SK-N-SH (cell line): ENCODE measurements at regions not wholly inside any gene's neighbourhood (a gene's known extent, or its start where the extent isn't known, plus 50 kb on each side); places are given as distances from the start of the nearest gene placed in this dataset.
A peak's percentile ranks its signal among the peaks of the same experiment; 100 is the strongest.

Experiments used
- CTCF ChIA-PET: fragments of 300-600, 350-600 bp; formaldehyde crosslinking; extraction: SDS; loops from one replicate; lab custom pipeline; 2021; lab: Yijun Ruan, JAX
- POLR2A ChIA-PET: fragments of 350-600 bp; sonication (Branson Sonifier 250); formaldehyde crosslinking; extraction: SDS; loops from one replicate; lab custom pipeline; 2020; ENCODE audit warnings: antibody characterized with exemption, inconsistent platforms; lab: Yijun Ruan, JAX
- DNase-seq: peaks from one replicate; pipeline ENCODE4 v3.0.0; 2012
- H2AFZ ChIP-seq: fragments of 200-600 bp; sonication (generic); 2 replicates; pipeline ENCODE4 v1.8.1; 2016; ENCODE audit warnings: antibody characterized with exemption, mild to moderate bottlenecking, low read depth
- H3F3A ChIP-seq: fragments of 200-600 bp; sonication (generic); replicated peaks from 2 replicates; pipeline ENCODE3; 2016; ENCODE audit warnings: antibody characterized with exemption, mild to moderate bottlenecking; ENCODE audit not compliant: insufficient read depth
- H3K27ac ChIP-seq, 2 experiments: fragments of 200-500 bp in 1 of 2; fragments of 200-600 bp in 1 of 2; sonication (Bioruptor generic) in 1 of 2; sonication (generic), shearing (Covaris generic) in 1 of 2; 2 replicates each; pipeline versions ENCODE4 v1.5.1 to v1.6.1; 2014 to 2016; ENCODE audit warnings: low read depth in 2 of 2, inconsistent platforms in 1 of 2, low read length in 1 of 2, mild to moderate bottlenecking in 1 of 2, mixed read lengths in 1 of 2
- H3K27me3 ChIP-seq: fragments of 200-600 bp; sonication (generic), shearing (Covaris generic); 2 replicates; pipeline ENCODE4 v1.6.1; 2016; ENCODE audit warnings: mixed run types; ENCODE audit not compliant: insufficient read depth
- H3K36me3 ChIP-seq, 2 experiments: fragments of 200-500 bp in 1 of 2; fragments of 200-600 bp in 1 of 2; sonication (Bioruptor generic) in 1 of 2; sonication (generic) in 1 of 2; replicated peaks in 1 of 2; 2 replicates each; pipeline versions ENCODE3 to v1.5.1; 2014 to 2016; ENCODE audit warnings: low read length in 1 of 2, mild to moderate bottlenecking in 1 of 2; ENCODE audit not compliant: insufficient read depth in 2 of 2, control insufficient read depth in 1 of 2
- H3K4me1 ChIP-seq, 2 experiments: fragments of 200-500 bp in 1 of 2; fragments of 200-600 bp in 1 of 2; sonication (Bioruptor generic) in 1 of 2; sonication (generic), shearing (Covaris generic) in 1 of 2; 2 replicates each; pipeline versions ENCODE4 v1.5.1 to v1.6.1; 2014 to 2016; ENCODE audit warnings: low read depth in 1 of 2, low read length in 1 of 2, mixed run types in 1 of 2; ENCODE audit not compliant: insufficient read depth in 2 of 2, control insufficient read depth in 1 of 2
- H3K4me2 ChIP-seq: fragments of 200-600 bp; sonication (generic), shearing (Covaris generic); 2 replicates; pipeline ENCODE4 v1.6.1; 2017; ENCODE audit warnings: mixed run types
- H3K4me3 ChIP-seq, 2 experiments: fragments of 200-500 bp in 1 of 2; fragments of 200-600 bp in 1 of 2; sonication (Bioruptor generic) in 1 of 2; sonication (generic), shearing (Covaris generic) in 1 of 2; 2 replicates each; pipeline versions ENCODE4 v1.5.1 to v1.8.1; 2014 to 2016; ENCODE audit warnings: low read depth in 2 of 2, inconsistent platforms in 1 of 2, low read length in 1 of 2, mild to moderate bottlenecking in 1 of 2, mixed read lengths in 1 of 2, moderate library complexity in 1 of 2
- H3K79me2 ChIP-seq: fragments of 200-600 bp; sonication (generic); 2 replicates; pipeline ENCODE4 v1.8.1; 2017; ENCODE audit warnings: mild to moderate bottlenecking; ENCODE audit not compliant: insufficient read depth
- H3K9ac ChIP-seq: fragments of 200-600 bp; sonication (generic); 2 replicates; pipeline ENCODE4 v1.6.1; 2017; ENCODE audit warnings: mixed run types
- H3K9me2 ChIP-seq: fragments of 200-600 bp; sonication (generic); 2 replicates; pipeline ENCODE4 v1.6.1; 2017; ENCODE audit warnings: mixed run types
- H3K9me3 ChIP-seq: fragments of 200-600 bp; sonication (generic); 2 replicates; pipeline ENCODE4 v1.6.1; 2017; ENCODE audit warnings: mixed run types, mild to moderate bottlenecking, moderate library complexity
- H4K20me1 ChIP-seq: fragments of 200-600 bp; sonication (generic); 2 replicates; pipeline ENCODE4 v1.6.1; 2017; ENCODE audit warnings: mild to moderate bottlenecking, mixed run types; ENCODE audit not compliant: insufficient read depth
- CHD2 ChIP-seq: fragments of 150-350 bp; IDR thresholded peaks from 2 replicates; pipeline ENCODE4 v1.6.1; 2018; ENCODE audit warnings: low read length; ENCODE audit not compliant: partially characterized antibody
- ELF1 ChIP-seq: IDR thresholded peaks from 2 replicates; pipeline ENCODE4 v1.4.0; 2012
- EP300 ChIP-seq, 2 experiments: IDR thresholded peaks; 2 replicates each; pipeline versions ENCODE4 v1.4.0 to v1.6.1; 2012; ENCODE audit warnings: borderline replicate concordance in 1 of 2, low read depth in 1 of 2, low read length in 1 of 2
- EZH2phosphoT487 ChIP-seq: fragments of 200-600 bp; sonication (generic); IDR thresholded peaks from 2 replicates; pipeline ENCODE4 v1.6.1; 2017; ENCODE audit warnings: low read depth, mixed run types, mild to moderate bottlenecking, antibody characterized with exemption, moderate library complexity, borderline replicate concordance
- FOSL2 ChIP-seq: IDR thresholded peaks from 2 replicates; pipeline ENCODE4 v1.4.0; 2012; ENCODE audit warnings: low read depth, mild to moderate bottlenecking, moderate library complexity, borderline replicate concordance
- FOXJ3 ChIP-seq: sonication (generic); formaldehyde crosslinking; IDR thresholded peaks from 2 replicates; pipeline ENCODE4 v1.5.1; 2020; ENCODE audit warnings: mild to moderate bottlenecking, missing genetic modification reagents
- GABPA ChIP-seq: IDR thresholded peaks from 2 replicates; pipeline ENCODE4 v1.4.0; 2012; ENCODE audit warnings: low read depth, mild to moderate bottlenecking
- GATA2 ChIP-seq: sonication (generic); formaldehyde crosslinking; IDR thresholded peaks from 2 replicates; pipeline ENCODE4 v1.5.0; 2020; ENCODE audit warnings: mild to moderate bottlenecking, missing genetic modification reagents
- JUND ChIP-seq: IDR thresholded peaks from 2 replicates; pipeline ENCODE4 v1.4.0; 2012
- NFIC ChIP-seq: IDR thresholded peaks from 2 replicates; pipeline ENCODE4 v1.4.0; 2012; ENCODE audit warnings: borderline replicate concordance
- NRF1 ChIP-seq: IDR thresholded peaks from 2 replicates; pipeline ENCODE4 v1.6.1; 2012; ENCODE audit warnings: low read depth, mild to moderate bottlenecking, low read length
- POLR2AphosphoS5 ChIP-seq: IDR thresholded peaks from 2 replicates; pipeline ENCODE4 v1.6.1; 2012; ENCODE audit warnings: low read depth, low read length
- RAD21 ChIP-seq: IDR thresholded peaks from 2 replicates; pipeline ENCODE4 v1.6.1; 2012; ENCODE audit warnings: mild to moderate bottlenecking, low read length
- RCOR1 ChIP-seq: fragments of 150-350 bp; IDR thresholded peaks from 2 replicates; pipeline ENCODE4 v1.6.1; 2017; ENCODE audit warnings: antibody characterized with exemption, low read length
- RFX5 ChIP-seq: IDR thresholded peaks from 2 replicates; pipeline ENCODE4 v1.6.1; 2012; ENCODE audit warnings: mild to moderate bottlenecking, improper control_type of control experiment, low read length
- SIN3A ChIP-seq: IDR thresholded peaks from 2 replicates; pipeline ENCODE4 v1.6.1; 2012; ENCODE audit warnings: low read depth, mild to moderate bottlenecking, low read length, moderate library complexity, borderline replicate concordance
- SMC3 ChIP-seq: IDR thresholded peaks from 2 replicates; pipeline ENCODE4 v1.6.1; 2012; ENCODE audit warnings: low read depth, low read length, improper control_type of control experiment
- TAF1 ChIP-seq: IDR thresholded peaks from 2 replicates; pipeline ENCODE4 v1.6.1; 2012; ENCODE audit warnings: low read depth, mild to moderate bottlenecking, low read length, moderate library complexity, borderline replicate concordance
- TCF12 ChIP-seq: IDR thresholded peaks from 2 replicates; pipeline ENCODE4 v1.4.0; 2012
- WGBS: methylation state at CpG from one replicate; pipeline ENCODE4 v1.1.6; 2017; ENCODE audit warnings: low lambda C conversion rate; 5-methylcytosine and 5-hydroxymethylcytosine counted together
- TF ChIP-seq, protein P1 (sequence below): IDR thresholded peaks from 2 replicates; pipeline ENCODE4 v1.4.0; 2012; ENCODE audit warnings: low read depth, borderline replicate concordance
- TF ChIP-seq, protein P2 (sequence below): IDR thresholded peaks from 2 replicates; pipeline ENCODE4 v1.4.0; 2012; ENCODE audit warnings: low read depth
- TF ChIP-seq, protein P3 (sequence below): fragments of 200-600 bp; sonication (generic); IDR thresholded peaks from 2 replicates; pipeline ENCODE4 v1.6.1; 2017; ENCODE audit warnings: antibody characterized with exemption, mild to moderate bottlenecking, moderate library complexity
- TF ChIP-seq, protein P4 (sequence below): fragments of 150-350 bp; IDR thresholded peaks from 2 replicates; pipeline ENCODE4 v1.6.1; 2016; ENCODE audit warnings: mild to moderate bottlenecking, low read depth, low read length

DNA sequence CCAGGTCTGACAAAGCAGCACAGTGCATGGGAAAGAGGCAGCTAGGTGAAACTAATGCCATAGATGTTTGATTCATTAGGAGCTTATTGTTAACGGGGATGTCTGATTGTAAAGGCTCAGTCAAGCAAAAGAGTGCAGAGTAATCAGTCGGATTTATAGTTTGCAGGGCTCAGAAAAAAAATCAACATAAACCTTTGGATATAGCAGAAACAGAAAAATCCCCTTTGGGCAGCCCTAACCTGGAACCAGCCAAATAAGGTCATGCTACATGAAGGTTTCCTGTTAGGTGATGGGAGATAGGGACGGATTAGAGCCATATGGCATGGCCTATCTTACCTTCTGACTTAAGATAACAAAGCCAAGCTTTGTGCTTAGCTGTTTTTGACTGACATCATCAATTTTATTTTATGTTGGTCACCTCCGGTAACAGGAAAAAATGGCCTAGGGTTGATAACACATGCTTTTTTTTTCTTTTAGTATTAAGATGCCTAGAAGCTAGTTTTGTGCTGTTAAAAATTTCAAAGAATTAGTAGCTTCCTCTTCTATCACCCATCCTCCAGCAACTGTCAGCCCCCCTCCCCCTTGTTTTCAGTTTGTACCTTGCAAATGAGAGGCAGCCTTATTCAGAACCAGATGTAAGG is 60.7 kb upstream of the ZEB2 start:
- peak overlapping the region in 1 of 2 experiments; percentile 78; a peak in 2 of 4 replicates for H3K27ac ChIP-seq
- no peak overlapping the region for H2AFZ ChIP-seq
- peak; percentile 53 for DNase-seq
- 65% methylated on average over 4 of the region's 4 CpGs for WGBS
- H3K27me3 ChIP-seq, result no peaks in the 10 kb centered on the region
- no peaks in the 10 kb centered on the region for H3K79me2 ChIP-seq
- H3K4me2 ChIP-seq, result no peak overlapping the region
- ChIA-PET POLR2A (no interaction called here), CTCF (interaction anchor here (0.7 to 2.8 kb wide), 3 partner anchors 10 to 19 kb away, joined by 3 to 8 read pairs (median 7); no protein-coding TSS in a partner anchor)
- H3K36me3 ChIP-seq, result no peaks in the 10 kb centered on the region
- no peaks in the 10 kb centered on the region for H3F3A ChIP-seq
- no peaks in the 10 kb centered on the region for H3K9me2 ChIP-seq
- peaks cover 0 to 18% of the 10 kb centered on the region in 2 experiments; a peak in 2 of 4 replicates for H3K4me1 ChIP-seq
- H3K4me3 ChIP-seq, result no peak overlapping the region
- TF ChIP-seq SMC3, result no peak
- TF ChIP-seq EP300 (IDR thresholded peaks at IDR 0.05; ENCODE audit: borderline replicate concordance in 1 of 2, low read depth in 1 of 2, low read length in 1 of 2), result peak in 1 of 2 experiments; percentile 79; a peak in 1 of 4 replicates
- TF ChIP-seq TCF12, result 0 out of 2 replicates have a peak, but pooled peaks have one; percentile 10
- peak; percentile 73 for TF ChIP-seq RCOR1
- peak; percentile 93 for TF ChIP-seq GATA2
- H3K9ac ChIP-seq, result no peak overlapping the region
- H4K20me1 ChIP-seq, result no peaks in the 10 kb centered on the region
- no peaks in the 10 kb centered on the region for H3K9me3 ChIP-seq

DNA sequence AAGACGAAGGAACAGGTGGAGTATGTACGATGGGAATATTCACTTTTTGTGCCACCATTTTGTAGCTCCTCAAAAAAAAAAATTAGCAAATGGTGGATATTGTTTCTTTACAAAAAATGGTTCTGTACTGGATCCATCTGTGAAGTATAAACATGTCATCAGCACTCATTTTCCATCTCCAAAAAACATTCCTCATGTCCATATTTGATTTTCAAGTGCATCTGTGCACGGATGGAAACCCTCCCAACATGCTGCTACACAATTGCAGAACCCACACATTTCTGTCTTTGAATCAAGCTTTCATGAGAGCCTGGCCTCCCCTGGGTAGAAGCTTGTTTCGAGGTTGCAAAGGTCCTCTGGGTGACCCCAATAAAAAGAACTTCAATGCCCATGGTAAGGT is 59.6 kb upstream of the ZEB2 start:
- H4K20me1 ChIP-seq, result no peaks in the 10 kb centered on the region
- no peak overlapping the region for H2AFZ ChIP-seq
- H3K4me3 ChIP-seq, result no peak overlapping the region
- POLR2A ChIA-PET, result interaction anchor here (0.6 kb wide), 1 partner anchor 604 kb away, joined by 3 read pairs; no protein-coding TSS in a partner anchor
- no peaks in the 10 kb centered on the region for H3K79me2 ChIP-seq
- DNase-seq, result no peak
- WGBS, result 94% methylated on average over 4 of the region's 4 CpGs
- H3K27me3 ChIP-seq, result no peaks in the 10 kb centered on the region
- no peak overlapping the region for H3K27ac ChIP-seq
- peaks cover 0 to 18% of the 10 kb centered on the region in 2 experiments; a peak in 2 of 4 replicates for H3K4me1 ChIP-seq
- H3K36me3 ChIP-seq, result no peaks in the 10 kb centered on the region
- H3K9ac ChIP-seq, result no peak overlapping the region
- H3K9me3 ChIP-seq, result no peaks in the 10 kb centered on the region
- no peaks in the 10 kb centered on the region for H3F3A ChIP-seq
- H3K9me2 ChIP-seq, result no peaks in the 10 kb centered on the region
- no peak overlapping the region for H3K4me2 ChIP-seq
- CTCF ChIA-PET, result interaction anchor here (0.7 kb wide), 1 partner anchor 16 kb away, joined by 3 read pairs; no protein-coding TSS in a partner anchor
- TF ChIP-seq TAF1 (no peak), POLR2AphosphoS5 (no peak), RAD21 (no peak), CHD2 (no peak), EZH2phosphoT487 (no peak), FOXJ3 (CRISPR knock-in tag) (no peak), ELF1 (no peak), FOSL2 (no peak), RFX5 (no peak), GABPA (no peak), JUND (no peak), EP300 (IDR thresholded peaks at IDR 0.05; ENCODE audit: borderline replicate concordance in 1 of 2, low read depth in 1 of 2, low read length in 1 of 2) (no peak), SIN3A (no peak), NFIC (no peak), NRF1 (no peak)
- TF ChIP-seq, protein P1, sequence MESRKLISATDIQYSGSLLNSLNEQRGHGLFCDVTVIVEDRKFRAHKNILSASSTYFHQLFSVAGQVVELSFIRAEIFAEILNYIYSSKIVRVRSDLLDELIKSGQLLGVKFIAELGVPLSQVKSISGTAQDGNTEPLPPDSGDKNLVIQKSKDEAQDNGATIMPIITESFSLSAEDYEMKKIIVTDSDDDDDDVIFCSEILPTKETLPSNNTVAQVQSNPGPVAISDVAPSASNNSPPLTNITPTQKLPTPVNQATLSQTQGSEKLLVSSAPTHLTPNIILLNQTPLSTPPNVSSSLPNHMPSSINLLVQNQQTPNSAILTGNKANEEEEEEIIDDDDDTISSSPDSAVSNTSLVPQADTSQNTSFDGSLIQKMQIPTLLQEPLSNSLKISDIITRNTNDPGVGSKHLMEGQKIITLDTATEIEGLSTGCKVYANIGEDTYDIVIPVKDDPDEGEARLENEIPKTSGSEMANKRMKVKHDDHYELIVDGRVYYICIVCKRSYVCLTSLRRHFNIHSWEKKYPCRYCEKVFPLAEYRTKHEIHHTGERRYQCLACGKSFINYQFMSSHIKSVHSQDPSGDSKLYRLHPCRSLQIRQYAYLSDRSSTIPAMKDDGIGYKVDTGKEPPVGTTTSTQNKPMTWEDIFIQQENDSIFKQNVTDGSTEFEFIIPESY, result no peak
- TF ChIP-seq, protein P2, sequence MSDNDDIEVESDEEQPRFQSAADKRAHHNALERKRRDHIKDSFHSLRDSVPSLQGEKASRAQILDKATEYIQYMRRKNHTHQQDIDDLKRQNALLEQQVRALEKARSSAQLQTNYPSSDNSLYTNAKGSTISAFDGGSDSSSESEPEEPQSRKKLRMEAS, result no peak
- TF ChIP-seq, protein P3, sequence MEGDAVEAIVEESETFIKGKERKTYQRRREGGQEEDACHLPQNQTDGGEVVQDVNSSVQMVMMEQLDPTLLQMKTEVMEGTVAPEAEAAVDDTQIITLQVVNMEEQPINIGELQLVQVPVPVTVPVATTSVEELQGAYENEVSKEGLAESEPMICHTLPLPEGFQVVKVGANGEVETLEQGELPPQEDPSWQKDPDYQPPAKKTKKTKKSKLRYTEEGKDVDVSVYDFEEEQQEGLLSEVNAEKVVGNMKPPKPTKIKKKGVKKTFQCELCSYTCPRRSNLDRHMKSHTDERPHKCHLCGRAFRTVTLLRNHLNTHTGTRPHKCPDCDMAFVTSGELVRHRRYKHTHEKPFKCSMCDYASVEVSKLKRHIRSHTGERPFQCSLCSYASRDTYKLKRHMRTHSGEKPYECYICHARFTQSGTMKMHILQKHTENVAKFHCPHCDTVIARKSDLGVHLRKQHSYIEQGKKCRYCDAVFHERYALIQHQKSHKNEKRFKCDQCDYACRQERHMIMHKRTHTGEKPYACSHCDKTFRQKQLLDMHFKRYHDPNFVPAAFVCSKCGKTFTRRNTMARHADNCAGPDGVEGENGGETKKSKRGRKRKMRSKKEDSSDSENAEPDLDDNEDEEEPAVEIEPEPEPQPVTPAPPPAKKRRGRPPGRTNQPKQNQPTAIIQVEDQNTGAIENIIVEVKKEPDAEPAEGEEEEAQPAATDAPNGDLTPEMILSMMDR, result no peak
- TF ChIP-seq, protein P4, sequence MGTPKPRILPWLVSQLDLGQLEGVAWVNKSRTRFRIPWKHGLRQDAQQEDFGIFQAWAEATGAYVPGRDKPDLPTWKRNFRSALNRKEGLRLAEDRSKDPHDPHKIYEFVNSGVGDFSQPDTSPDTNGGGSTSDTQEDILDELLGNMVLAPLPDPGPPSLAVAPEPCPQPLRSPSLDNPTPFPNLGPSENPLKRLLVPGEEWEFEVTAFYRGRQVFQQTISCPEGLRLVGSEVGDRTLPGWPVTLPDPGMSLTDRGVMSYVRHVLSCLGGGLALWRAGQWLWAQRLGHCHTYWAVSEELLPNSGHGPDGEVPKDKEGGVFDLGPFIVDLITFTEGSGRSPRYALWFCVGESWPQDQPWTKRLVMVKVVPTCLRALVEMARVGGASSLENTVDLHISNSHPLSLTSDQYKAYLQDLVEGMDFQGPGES, result no peak
